ENCODE measurements at regions not wholly inside any gene's neighbourhood (a gene's known extent, or its start where the extent isn't known, plus 50 kb on each side); places are given as distances from the start of the nearest gene placed in this dataset.

DNA sequence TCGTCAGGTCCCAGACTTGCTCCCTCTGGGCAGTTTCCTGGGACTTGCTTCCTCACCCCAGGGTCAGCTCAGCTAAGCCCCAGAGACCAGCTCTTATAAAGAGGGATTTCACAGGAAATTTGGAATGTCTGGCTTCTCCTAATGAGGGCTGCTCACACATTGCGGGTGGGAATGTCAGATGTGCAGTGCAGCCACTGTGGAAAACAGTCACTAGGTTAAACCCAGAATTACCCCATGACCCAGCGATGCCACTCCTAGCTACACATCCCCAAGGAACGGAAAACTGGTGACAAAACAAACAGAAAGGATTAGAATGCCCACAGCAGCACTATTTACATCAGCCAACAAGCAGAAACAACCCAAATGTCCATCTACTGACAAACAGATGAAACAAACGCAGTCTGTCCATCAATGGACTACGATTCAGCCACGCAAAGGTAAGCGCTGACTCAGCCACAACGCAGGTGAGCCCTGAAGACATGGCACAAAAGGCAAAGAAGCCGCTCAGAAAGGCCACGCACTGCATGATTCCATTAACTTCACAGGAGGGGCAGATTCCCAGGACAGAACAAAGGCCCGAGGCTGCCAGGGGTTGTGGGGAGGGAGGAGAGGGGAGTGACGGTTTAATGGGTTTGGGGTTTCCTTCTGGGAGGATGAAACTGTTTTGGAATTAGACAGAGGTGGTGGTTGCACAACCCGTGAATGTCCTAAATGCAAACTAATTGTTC lies 63.0 kb downstream of the NCOR2 start:
- DNase-seq: no peak

DNA sequence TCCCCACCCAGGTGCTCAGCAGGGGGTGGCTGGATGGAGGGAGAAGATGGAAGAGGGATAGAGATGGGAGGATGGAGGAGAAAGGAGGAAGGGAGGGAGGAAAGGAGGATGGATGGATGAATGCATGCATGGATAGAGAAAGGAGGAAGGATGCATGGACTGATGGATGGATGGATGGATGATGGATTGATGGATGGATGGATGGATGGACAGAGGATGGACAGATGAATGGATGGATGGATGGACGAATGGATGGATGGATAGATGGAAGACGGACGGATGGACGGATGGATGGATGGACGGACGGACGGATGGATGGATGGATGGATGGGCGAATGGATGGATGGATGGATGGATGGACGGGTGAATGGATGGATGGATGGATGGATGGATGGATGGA lies 64.1 kb downstream of the NCOR2 start:
- no peak for DNase-seq

DNA sequence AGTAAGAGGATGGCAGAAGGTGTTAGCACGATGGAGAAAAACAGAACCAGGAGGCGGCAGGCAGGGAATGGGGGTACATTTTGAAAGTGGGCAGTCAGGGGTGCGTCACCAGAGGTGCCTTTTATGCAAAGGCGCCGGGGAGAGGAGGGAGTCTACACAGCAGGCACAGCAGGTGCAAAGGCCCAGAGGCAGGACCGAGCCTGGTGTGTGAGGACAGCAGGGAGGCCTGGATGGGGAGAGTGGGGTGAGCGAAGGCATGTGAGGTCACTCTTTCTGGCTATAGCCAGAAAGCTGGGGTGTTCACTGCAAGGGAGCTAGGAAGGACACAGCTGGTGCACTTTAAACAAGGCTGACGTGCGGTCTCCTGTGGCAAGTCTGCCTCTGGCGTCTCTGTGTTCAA lies 65.0 kb downstream of the NCOR2 start:
- no peak for DNase-seq

DNA sequence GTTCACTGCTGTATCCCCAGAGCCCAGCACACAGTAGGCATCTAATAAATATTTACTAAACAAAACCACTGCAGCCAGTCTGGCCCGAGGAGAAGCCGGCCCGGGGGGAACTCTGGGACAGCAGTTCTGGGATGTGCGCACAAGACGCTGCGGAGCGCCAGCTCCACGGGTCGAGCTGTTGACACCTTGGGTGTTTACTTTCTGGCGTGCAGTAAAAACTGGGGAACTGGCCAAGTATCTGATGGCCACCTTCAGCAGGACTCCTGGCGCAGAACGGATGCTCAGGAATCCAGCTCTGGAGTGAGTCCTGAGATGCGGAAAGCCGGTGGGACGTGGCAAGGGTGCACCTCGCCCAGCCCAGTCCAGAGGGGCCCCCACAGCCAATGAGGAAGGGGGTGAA lies 65.6 kb downstream of the NCOR2 start:
- no peak for DNase-seq

DNA sequence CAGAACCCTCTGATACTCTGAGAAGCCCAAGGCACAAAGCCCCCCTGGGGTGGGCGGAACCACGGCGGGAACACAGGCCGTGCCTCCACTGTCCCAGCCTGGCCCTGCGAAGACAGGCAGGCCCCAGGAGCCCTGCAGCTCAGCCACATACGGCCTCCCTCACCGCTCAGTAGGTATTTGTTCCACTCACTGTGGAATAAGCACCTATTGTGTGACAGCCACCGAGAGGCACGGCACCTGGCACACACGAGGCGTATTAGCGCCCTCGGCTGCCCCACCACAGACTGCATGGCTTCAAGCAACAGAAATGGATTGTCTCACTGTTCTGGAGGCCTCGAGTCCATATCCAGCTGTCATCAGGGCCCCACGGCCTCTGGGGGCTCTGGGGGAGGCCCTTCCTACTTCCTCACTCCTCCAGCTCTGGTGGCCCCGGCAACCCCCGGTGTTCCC lies 66.3 kb downstream of the NCOR2 start:
- no peak for DNase-seq

DNA sequence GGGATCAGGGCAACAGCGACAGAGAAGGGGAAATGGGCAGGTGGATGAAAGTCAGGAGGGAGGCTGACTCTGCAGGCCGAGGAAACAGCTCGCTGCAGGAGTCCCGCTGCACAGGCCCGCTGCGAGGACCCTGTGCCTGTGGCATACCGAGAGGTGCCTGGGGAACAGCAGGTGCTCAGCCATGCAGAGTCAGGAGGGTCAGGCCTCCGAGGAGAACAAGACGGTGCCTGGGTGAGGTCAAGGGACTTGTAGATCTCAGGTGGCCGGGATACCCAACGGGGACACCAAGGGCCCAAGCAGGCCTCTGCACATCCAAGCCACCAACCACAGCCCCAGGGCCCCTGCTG lies 67.5 kb downstream of the NCOR2 start:
- DNase-seq: no peak

DNA sequence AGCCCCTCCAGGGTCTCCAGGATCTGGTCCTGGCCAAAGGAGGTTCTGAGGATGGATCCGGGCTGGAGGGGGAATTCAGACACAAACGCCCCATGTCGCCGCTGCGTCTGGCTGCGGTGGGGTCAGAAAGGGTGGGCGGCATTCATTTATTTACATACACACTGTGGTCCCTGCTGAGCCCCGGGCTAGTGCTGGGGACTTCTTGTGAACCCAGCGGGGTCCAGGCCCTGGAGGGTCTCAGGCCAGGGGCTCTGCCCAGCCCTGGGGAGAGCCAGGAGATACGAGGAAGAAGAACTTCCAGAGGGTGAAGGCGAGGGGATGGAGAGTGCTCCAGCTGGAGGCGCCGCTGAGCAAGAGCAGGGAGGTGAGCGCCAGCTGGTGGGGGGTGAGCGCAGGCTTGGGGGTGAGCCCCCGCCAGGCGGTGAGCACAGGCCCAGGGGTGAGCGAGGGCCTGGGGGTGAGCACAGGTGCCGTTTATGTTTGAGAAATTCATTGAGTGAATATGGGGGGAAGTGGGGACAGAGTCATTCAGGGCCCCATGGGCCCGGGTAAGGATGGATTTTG lies 68.1 kb downstream of the NCOR2 start:
- no peak for DNase-seq

DNA sequence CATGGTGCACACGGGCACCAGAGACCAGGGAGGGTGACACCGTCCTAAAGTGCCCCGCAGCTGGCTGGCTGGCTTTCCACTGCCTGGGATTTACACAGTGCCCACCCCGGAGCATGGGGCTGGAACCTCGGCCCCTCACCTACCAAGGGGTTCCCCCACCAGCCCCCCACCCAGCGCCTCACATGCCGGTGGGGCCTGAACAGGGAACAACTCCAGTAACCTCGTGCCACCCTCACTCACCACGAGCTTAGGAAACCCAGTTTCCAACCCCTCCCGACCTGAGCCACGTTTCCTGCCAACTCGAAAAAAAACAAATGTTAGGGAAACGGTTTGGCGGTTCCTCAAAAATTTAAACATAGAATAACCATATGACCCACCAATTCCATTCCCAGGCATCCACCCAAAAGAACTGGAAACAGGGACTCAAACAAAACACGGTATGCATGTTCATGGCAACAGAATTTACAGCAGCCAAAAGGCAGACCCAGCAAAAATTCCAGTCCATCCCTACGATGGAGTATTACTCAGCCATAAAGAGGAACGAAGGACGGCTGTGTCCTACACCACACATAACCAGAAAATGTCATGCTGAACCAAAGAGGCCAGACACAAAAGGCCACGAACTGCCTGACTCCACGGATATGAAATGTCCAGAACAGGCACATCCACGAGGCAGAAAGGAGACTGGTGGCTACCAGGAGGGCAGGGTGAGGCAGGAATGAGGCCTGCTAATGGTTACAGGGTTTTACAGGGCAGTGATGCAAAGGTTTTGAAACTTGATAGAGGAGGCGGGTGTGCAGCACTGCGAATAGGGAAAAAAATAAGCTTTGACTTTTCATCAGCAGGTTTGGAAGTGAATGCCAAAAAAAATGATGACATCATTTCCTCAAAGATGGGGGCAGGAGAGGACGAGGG lies 68.9 kb downstream of the NCOR2 start:
- peak; percentile 85 for DNase-seq

DNA sequence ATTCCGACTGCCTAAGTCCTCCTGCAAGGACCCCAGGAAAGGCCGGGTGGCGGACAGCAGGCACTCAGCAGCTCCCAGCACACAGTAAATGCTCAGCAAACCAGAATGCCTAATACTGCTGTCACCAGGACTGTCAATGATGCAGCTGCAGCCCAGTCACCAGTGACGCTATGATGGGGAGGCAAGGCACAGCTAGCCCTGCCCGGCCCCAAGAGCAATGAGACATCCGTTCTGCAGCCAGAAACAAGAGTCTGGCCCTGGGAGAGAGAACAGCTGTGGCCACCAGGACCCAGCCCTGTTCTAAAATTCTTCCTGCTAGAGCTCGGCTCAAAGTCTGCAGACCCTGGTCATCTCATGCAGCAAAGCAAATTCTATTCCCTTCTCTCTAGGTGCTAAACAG lies 69.8 kb downstream of the NCOR2 start:
- DNase-seq: peak; percentile 87

DNA sequence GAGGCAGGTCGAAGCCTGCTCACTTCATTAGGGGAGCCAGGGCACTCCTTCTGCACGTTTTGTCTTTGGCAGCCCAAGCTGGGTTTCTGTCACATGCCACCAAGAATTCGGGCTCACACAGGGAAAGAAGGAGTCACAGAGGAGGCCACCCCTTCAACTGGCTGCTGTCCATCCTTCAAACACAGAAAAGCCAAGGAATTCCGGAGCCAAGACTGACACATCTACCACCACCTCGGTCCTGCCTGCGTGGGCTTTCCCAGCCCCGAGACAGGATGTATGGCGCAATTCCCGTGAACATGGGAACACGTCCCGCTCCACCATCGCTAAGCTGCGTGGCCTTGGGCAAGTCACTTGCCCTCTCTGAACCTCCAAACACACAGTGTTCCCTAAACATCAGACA lies 70.4 kb downstream of the NCOR2 start:
- DNase-seq: peak; percentile 55

DNA sequence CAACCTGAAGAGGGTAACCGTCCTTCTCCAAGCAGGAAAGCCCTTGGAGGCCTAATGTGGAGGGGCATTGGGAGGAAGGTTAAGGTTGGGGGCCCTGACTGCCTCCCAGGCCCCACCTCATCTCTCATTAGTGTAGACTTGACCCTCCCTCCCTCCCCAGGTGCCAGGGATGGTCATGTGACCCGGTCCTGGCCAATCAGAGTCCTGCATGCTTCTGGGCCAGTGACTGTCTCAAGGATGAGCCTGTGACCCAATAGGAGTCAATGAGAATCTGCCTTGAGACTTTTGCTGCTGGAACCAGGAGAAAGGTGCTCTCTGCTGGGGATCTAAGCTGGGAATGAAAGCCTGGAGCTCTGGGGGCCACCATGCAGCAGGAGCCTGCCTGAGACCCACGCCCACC lies 70.8 kb downstream of the NCOR2 start:
- DNase-seq: no peak

DNA sequence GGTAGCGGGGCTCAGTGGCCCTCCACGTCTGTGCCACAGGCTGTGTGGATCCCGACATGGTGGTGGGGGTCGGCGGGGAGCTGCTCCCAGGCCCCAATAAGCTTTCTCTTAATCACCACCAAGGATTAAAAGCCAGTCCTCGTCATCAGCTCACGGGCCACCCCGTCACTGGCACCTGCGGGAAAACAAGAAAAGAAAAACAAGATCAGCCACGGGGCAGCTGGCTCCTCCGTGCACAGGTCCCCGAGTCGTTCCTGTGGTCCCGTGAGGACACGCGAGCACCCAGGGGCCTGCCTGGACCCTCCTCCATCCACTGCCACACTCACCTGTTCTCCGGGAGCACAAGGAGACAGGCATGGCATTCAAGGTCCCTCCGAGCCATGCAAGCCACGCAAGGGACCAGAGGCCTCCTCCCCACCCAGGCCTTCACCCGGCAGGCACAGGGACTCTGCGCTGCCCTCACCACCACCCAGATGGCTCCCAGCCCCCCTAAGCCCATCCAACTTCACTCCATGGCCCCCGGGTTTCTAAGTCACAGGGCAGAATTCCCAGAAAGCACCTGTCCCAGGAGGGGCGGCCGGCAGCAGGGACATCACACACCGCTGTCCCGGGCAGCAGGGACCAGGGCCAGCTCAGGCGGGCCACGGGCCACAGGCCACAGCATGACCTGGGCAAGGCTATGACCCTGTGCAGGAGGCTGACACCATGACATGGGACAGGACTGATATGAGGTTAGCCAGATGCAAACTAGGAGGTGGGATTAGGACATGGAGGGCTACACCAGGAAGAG lies 72.0 kb downstream of the NCOR2 start:
- no peak for DNase-seq

DNA sequence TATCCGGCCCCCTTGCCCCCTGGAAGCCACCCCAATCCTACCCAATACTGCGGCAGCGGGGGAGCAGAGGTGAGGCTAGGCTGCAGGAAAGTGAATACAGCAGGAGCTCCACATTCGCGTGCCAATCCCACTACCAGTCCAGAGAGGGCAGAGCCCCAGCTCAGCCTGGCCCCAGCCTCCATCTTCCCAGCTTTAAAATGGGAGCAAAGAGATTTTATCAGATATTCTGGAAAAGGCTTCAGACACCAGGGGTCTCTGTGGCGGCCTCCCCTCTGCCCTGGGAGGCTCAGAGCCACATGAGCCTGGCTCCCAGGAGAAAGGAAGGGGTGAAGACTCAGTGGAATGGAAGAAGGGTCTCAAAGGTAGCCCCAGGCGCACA lies 72.7 kb downstream of the NCOR2 start:
- DNase-seq: no peak

DNA sequence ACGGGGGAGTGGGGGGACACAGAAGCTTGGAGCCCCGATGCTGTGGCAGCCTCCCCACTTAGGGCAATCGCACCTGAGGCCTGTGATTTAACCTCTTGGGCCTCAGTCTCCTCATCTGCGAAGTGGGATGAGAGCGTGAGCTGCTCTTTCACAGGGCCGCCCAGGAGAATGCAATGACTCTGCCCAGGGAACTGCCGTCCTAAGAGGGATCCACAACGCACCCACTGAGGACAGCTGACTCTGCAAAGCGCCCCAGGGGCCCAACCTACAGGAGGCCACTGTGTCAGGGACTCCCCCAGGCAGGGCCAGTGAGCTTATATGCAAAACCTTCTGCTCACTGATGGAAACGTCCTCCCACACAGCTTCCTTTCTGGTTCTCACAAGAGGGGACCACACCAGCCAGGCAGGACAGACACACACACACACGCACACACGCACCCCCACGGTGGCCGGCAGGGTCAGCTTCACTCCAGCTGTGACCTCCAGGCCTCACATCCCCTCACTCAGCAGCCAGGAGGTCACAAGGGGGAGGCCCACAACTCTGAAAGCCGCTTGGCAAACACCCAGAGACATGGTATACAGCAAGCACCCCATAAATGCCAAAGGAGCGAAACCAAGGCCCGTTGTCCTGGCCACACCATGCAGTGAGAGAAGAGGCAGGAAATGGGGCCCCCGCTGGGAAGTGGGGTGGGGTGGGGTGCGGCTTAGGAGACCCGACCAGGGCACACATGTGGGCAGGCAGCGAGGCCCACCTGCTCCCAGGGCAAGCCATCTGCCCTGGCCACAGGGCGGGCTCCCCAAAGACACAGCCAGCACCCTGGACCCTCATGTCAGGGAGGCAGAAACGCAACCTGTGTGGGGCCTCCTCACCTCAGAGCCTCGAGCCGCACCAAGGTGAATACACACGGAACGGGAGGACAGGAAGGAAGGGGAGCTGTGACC lies 73.3 kb downstream of the NCOR2 start:
- no peak for DNase-seq

DNA sequence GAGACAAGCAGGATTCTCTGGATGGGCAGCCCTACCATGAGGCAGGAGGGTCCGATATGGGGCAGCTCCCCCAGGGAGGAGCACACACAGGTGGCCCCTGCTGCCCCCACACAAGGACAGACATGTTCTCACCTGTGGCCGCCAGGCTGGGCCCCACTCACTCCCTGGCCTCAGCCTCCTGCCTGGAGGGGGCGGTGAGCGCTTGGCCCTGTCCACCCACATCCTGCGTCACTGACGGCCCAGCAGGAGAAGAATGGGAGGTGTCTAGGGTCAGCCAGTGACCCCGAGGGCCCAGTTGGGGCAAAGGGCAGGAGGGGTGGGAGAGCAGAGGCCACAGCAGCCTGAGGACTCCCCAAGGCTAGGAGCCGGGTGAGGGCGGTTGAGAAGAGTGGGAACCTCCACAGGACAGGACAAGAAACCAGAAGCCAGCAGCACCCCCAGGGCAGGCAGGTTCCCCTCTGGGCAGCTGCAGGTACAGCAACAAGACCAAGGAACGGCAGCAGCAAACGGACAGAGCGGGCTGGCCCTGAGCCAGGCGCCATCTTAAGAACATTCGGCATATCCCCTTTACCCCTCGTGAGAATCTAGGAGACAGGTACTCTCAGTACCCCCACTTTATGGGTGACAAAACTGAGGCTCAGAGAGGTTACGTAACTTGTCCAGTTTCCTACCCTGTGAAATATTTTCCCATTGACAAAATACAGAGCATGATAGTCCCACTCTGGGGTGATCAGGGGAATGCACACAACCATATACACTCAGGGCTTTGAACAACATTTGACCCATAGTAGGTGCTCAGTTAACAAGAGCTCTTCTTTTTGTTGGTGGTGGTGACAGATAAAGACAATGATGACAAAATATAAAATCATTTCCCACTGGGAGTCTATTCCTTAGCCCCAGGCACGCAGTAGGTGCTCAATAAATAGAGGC lies 74.3 kb downstream of the NCOR2 start:
- no peak for DNase-seq

DNA sequence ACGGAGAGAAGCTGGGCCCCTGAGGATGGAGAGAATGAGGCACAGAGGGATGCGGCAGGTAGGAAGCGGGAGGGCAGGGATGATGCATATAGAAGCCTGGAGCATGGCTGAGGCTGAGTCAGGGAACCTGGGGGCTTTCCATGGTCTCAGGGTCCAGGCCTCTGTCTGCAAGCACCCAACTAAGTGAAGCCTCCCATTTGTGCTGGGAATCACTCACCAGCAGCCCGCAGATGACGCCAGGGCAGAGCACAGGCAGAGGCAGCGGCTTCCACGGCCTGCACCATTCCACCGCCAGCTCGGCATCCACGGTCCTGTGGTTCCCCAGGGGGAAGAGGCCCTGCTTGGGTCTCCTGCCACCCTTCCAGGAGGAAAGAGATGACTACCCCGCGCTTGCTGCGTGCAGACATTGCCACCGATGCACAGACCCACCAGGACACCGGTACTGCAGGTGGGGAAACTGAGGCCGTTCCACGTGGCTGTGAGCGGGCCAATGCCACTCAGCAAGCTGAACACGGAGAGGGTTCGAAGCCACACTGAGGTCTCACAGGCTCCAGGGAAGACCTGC lies 75.5 kb downstream of the NCOR2 start:
- DNase-seq: no peak

DNA sequence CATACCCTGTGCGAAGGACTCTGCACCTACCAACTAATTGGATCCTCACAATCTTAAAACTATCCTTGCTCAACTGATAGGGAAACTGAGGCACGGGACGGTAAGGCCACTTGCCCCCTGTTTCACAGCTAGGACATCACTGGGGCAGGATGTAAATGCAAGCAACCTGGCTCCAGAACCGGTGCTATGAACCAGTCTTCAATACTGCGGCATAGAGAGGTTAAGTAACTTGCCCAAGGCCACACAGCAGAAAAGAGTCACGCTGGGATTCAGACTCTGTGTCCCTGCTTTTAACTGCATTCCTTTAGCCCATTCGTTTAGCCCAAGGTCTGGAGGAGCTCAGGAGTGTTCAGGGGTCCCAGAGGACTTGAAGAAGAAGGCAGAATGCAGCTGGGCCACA lies 76.1 kb downstream of the NCOR2 start:
- no peak for DNase-seq

DNA sequence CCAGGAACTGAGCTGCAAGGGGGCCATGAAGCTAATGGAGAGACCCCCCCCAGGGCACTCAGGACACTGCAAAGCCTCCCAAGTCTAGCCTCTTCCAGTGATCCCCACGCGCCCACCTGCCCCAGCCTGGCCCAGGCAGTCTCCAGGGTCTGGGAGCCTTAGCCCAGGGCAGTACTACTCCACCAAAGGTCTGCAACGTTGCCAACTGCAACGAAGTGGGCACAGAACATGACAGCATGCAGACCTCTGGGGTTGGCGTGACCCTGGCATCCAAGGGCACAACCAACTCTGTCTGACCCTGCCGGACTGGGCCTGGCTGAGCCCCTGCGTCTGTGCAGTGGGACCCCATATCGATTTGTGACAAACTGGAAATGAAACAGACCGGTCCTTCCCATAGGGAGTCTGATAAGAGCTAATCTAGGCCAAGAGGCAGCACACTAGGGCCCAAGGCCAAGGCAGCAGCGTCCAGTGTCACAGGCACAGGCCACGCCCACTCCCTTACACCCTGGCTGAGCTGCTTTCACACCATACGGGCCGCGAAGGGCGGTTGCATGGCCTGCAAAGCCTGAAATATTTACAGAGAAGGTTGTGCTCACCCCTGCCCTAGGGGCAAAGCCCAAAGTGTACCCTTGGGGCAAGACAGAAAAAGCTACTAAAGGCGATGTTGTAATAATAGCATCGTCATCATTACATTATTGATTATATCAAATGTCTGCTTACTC lies 76.7 kb downstream of the NCOR2 start:
- no peak for DNase-seq

DNA sequence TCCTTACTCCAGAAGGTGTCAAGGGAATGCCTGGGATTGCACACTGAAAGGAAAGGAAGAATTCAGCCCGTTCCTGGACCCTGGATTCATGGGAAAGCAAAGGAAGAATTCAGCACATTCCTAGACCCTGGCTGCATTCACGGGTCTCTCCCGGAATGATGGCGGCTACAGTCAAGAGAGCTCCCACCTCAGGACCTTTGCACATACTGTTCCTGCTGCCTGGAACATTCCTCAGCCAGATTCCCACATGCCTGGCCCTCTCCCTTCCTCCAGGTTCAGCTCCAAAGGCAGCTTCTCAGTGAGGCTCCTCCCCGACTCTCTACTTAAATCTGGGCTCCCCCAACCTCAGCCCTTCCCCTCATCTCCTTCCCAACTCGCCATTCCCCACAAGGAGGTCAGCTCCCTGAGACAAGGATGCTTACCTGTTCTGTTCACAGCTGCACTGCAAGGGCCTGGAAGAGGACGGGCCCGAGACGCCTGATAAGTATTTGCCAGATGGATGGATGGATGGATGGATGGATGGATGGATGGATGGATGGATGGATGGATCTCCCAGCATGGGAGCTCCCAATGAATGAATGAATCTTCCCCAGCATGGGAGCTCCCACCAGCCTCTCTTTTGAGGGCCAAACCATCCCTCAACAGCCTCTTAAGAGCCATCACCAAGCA lies 77.4 kb downstream of the NCOR2 start:
- no peak for DNase-seq

All from fibroblast of skin of scalp (primary cell).